ENCODE measurements at regions not wholly inside any gene's neighbourhood (a gene's known extent, or its start where the extent isn't known, plus 50 kb on each side); places are given as distances from the start of the nearest gene placed in this dataset.

DNA sequence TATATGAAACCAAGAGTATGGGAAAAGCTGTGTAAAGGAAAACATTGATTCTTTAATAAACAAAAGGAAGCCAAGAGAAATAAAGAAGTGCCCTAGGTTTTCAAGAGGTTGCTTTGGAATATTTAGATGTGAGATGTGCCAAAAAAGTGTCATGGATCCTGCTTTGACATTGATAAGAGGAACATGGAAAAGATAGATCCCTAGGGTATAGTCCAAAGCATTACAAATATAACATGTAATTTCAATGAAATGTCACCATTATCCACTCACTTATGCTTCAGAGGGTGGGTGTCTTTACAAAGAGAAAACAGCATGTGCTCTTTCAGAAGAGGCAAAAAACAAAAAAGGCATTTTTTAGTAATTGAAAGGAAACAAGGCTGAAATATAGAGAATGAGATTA, 1196.7 kb downstream of the EFNA5 start:
- TF ChIP-seq EZH2 (IDR thresholded peaks at IDR 0.05; ENCODE audit: borderline replicate concordance, insufficient read depth, low read depth, low read length, poor library complexity, severe bottlenecking) (no peak), CTCF (IDR thresholded peaks at IDR 0.05) (no peak)
